HG02884 (cell line): ENCODE measurements at regions not wholly inside any gene's neighbourhood (a gene's known extent, or its start where the extent isn't known, plus 50 kb on each side); places are given as distances from the start of the nearest gene placed in this dataset.

Experiments
- ATAC-seq: cut with Tn5 transposase; IDR thresholded peaks from one replicate; pipeline ENCODE4 v1.9.1; 2021; ENCODE audit warnings: mild to moderate bottlenecking, moderate library complexity; ENCODE audit not compliant: unreplicated experiment

DNA sequence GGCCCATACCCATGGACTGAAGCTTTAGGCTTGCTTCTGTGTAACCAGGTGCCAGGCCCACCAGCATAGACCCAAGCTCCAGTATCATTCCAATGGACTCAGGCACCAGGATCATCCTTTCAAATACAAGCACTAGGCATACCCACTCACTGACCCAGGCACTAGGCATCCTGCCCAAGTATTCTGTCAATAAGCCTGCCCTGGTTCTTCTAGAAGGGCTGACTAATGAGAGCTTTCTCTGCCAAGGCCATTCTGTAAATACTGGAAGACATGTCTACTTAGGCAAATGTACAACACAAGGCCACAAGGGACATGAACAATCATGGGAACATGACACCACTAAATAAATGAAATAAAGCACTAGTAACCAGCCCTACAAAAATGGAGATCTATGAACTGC lies 352.2 kb downstream of the FSCB start:
- ATAC-seq: no peak

DNA sequence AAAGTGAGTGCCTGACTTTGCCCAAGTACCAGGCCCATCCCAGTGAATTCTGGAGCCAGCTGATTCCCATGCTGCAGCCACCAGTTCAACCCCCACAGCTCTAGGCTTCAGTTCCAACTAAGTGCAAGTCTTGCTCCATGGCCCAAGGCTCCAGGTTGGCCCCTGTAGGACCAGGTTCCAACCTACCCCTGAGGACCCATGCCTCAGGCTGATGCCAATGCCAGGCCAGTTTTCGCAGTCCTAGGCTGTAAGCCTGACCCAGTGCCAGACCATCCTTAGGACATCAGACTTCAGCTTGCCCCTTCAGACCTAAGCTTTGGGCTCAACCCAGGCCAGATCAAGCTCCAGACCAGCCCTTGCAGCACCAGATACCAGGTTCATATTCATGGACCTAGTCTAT lies 352.6 kb downstream of the FSCB start:
- no peak for ATAC-seq

DNA sequence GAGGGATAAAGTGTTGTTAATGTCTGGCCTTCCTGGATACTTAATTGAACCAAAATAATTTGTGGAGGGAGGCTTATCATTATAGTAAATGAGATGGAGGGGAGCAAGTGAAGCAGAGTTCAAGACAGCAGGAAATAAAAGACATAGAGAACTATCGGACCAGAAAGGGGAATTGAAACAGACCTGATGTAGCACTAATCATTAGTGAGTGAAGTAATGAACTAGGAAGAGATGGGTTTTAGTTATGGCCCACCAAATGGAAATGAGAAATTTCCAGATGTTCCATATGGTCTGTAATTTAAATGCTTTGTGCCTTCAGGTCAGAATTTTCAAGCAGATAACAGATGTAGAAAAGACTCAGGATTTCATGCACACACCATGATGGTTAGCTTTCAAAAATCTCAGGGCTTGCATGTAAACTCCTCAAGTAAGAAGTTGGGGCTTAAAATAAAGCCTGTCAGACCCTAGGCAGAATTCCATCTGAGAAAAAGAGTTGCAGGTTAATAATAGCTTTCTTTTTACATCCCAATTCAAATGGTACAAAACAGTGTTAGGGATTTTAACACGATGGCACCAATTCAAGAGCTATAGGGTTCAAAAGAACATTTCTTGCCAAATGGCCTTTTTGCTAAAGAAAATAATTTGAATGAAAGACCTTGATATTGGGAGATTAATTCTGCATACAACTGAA lies 355.8 kb downstream of the FSCB start:
- ATAC-seq: no peak

DNA sequence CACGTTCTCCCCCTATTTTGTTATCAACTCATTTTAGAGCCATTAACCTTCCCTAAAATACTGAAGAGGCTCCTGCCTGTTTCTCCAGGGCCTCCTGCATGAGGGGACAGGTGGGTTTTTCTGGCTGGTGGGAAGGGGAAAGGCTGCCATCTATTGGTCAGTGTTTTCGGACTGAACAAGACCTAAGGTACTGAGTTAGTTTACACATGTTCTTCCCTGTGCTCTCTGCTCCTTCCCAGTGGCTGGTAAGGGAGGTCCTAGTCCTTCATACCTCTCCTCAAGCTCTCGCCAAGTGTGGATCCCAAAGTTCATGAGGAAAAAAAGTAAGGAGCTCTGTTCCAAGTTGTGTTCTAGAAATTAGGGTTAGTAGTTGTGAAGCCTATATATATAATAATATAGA lies 357.5 kb downstream of the FSCB start:
- no peak for ATAC-seq

DNA sequence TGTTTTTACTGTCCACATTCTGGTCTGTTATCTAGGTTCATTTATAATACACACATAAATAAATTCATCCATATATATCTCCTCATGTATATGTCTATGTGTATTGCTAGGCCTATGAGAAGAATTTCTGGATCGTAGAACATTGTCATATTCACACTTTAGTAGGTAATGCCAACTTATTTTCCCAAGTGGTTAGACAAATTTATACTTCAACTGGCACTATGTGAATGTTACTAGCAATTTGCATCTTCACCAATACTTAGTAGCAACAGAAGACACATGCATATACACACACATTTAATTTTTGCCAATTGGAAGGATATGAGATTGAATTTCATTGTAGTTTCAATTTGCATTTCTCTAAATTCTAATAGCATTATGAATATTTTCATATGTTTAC lies 365.1 kb downstream of the FSCB start:
- ATAC-seq: no peak

DNA sequence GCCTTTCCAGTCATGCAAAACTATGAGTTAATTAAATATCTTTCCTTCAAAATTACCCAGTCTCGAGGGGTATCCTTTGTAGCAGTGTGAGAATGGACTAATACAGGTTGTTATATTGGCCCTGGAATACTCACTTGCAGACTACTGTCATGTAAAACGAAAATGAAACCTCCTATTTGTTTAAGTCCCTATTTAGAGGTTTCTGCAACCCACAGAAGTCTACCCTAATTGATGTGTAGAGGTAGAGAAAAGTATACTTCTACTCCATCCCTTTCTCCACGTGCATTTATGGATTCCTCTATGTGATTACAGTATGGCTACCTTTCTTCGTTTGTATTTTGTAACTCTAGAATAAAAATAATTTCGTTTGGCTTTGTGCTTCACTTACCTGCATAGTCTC lies 371.1 kb downstream of the FSCB start:
- no peak for ATAC-seq

DNA sequence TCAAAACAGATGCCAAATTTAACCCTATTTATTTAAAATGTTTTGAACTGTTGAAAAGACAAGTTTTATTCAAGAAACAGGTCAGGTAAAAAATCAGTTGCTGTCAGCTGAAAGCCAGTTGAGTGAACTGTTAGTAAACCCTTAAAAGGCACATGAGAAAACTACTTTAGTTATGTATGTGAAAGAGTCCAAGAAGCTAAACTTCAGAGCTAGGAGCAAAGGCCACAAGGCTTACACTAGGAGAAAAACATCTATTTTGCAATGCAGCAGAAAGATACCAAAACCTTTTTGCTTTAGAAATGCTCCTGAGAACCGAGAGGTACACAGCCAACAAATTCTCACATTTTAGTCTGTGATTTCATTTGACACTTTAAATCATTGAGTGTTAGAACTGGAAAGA lies 375.2 kb downstream of the FSCB start:
- no peak for ATAC-seq

DNA sequence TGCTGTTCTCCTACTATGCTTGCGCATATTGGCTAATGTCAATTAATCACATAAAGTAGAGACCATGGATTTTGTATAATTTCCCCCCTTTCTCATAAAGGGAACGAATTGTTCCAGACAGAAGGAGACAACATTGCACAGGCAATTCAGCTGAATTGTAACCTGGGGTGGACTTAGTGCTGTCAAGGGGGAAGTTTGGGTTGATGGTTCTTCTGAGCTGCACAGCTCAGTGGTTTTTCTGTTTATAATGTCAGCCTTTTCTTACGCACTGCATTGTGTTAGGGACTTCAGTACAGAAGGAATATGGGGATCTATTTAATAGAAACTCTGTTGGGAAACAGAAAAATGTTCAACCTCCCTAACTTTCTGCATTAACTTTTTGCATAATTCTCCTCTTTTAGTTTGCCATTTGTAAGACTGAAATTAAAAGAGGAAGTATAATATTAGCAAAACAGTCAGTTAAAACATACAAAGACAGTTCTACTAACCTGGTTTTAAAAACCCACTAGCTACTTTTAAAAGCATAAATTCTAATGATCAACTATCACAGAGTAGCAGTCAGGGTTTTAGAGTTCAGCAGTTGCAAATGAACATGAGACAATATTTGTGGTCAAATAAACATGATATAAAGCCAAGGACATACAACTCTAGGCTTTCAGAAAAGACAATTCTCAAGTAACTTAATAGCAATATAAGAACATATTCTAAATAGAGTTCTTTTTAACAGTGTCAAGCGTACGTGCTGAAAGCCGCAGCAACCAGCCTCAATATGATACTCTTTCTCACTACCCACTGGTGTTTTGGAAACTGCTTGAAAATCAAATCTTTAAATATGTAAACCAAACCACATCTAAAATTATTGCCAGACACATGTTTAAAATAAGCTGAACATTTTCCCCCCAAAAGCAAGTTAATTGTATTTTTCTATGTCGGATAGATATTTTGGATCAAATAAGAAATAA lies 393.0 kb downstream of the FSCB start:
- no peak for ATAC-seq

DNA sequence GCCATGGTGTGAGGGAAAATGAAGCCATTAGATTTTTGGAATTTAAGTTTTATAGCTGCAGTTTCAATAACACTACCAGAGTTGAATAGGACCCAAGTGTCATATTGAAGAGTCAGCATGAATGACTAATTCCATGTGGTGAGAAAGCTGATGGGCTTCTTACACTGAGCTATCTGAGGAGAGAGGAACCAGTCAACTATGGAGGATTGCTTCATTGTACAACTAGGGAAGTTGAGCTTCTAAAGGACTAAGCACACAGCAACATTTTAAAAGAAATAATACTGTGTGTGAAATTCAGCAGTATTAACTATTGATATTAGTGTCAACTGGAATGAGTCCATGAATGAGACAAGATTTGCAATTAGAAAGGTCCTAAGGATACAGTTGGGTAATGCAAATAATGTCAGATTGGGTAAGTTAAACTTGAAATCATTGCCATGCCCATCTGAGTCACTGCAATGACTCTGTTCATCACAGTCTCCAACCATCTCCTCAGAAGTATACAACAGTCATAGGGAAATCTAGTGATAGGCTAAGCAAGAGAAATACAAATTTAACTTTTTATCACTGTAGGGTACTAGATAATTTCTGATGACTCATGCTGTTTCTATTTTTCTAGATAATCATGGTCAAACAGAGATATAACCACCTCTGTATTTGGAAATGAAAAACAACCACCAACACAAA lies 394.2 kb downstream of the FSCB start:
- ATAC-seq: no peak

DNA sequence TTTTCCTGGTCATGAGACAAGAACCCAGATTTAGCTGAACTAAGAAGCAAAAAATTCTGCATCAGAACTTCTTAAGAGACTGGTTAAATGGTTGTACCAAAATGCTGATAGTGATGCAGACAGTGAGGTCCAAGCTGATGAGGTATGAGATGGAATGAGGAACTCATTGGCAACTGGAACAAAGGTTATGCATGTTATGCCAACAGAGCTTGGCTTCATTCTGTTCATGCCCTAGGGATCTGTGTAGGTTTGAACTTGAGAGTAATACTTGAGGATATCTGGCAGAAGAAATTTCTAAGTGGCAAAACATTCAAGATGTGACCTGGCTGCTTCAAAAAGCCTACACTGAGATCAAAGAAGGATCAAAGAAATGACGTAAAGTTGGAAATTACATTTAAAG lies 398.0 kb downstream of the FSCB start:
- no peak for ATAC-seq

DNA sequence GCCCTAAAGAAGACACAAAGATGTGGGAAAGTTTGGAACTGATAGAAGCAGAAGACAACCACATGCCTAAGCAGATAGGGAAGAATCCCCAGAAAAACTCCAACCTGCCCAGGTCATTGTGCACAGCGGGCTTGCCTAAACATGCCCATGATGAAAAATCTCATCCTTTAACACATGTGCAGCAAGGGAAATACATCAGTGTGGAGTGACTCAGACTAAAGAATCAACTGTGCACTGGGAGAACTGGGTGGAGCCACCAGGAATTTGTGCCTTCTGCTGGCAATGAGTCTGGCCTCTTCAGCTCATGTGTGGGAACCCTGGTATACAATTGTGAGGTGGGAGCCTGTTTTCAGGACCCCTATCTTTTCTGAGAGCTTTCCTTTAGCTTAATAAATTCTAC lies 398.5 kb downstream of the FSCB start:
- ATAC-seq: no peak

DNA sequence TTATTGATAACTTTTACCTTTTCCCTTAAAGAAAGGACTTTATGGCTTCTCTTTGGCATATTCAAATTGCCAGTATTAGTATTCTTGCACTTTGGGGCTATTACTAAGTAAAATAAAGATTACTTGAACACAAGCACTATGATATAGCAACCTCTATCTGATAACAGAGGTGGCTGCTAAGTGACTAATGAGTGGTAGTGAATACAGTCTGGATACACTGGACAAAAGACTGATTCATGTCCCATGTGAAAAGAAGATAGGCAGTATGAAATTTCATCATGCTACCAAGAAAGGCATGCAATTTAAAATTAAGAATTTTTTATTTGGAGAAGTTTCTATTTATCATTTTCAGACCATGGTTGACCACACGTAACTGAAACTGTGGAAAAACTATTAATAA lies 399.9 kb downstream of the FSCB start:
- ATAC-seq: no peak

DNA sequence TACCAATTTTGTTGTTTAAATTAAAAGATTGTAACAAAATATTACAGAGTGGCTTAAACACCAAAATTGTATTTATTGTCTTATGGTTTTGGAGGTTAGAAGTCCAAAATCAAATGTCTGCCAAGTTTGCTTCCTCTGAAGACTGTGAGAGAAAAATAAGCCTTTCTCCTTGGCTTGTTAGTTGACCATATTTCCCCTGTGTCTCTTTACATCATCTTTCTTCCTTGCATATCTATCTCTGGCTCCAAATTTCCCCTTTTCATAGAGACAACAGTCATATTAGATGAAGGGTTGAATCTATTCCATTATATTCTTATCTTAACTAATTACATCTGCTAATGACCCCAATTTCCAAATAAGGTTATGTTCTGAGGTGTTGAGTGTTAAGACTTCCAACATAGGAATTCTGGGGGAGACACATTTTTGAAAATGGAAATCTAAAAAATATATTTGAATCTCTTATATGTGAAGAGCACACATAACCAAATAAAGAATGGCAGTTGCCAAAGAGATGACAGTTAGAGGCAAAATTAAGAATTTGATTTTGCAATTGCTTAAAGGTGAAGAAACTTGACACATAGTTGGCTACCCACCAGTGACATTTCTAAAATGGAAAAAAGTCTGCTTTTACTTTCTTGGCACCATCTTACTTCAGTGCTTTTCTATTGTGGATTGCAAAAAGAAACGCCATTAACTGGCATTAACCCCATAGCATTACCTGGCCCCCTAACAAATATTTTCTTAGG lies 407.2 kb downstream of the FSCB start:
- no peak for ATAC-seq

DNA sequence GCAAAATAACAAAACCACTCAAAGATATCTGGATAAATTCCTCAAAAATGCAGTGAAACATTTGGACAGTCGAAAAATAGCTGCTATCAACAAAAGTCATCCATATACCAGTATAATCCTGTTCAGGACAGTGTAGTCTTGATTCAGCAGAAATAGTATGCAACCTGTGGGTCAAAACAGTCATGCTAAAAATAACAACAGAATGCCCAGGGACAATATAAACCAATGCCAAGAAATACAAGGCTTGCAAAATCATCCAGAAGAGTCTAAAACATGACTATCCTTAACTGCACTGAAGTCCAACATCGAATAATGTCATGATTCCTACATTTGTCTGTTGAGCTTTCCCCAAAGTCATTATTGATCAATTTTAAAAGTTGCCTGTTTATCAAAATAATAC lies 425.9 kb downstream of the FSCB start:
- ATAC-seq: no peak

DNA sequence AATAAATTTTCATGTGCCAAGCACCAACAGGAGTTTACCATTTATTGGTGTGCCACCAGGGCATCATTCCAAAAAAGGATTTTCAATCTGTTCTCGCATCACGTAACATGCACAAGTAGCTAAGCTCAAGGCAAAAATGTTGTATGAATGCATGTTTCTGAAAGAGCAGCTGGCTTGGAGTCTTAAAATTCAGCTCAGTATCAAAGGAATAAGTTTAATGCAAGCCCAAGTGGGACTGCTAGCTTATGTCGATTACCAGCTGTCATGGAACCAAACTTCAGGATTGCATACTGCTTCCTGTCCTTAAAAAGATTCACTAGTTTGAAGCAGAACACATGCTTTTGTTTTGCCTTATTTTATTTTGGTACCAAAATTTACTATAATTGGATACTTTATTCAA lies 437.0 kb downstream of the FSCB start:
- ATAC-seq: no peak

DNA sequence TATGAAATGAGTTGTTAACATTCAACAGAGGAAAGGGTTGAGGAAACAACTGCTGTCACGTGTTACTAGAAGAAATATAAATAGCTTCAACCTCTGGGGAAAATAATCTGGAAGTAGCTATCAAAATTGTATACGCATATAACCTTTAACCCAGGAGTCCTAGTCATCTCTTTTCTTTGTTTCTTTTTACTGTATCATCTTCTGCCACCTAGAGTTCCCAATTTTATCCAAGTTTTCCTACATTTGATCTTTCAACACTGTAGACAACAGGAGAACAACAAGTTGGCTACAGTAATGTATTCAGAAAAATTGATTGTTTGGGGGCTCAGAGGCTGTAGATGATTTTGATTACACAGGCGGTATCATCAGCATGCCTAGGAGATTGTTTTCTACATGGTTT lies 453.7 kb downstream of the FSCB start:
- ATAC-seq: no peak

DNA sequence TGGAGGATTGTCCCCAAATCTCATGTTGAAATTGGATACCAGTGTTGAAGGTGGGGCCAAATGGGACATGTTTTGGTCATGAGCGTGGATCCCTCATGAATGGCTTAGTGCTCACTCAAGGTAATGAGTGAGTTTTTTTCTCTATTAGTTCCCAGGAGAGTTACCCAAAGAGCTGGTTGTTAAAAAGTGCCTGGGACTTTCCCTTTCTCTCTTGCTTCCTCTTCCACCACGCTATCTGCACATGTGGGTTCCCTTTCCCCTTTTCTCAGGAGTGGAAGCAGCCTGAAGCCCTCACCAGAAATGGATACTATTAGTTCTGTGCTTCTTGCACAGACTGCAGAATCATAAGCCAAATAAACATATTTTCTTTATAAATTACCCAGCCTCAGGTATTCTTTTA lies 465.4 kb downstream of the FSCB start:
- ATAC-seq: no peak

DNA sequence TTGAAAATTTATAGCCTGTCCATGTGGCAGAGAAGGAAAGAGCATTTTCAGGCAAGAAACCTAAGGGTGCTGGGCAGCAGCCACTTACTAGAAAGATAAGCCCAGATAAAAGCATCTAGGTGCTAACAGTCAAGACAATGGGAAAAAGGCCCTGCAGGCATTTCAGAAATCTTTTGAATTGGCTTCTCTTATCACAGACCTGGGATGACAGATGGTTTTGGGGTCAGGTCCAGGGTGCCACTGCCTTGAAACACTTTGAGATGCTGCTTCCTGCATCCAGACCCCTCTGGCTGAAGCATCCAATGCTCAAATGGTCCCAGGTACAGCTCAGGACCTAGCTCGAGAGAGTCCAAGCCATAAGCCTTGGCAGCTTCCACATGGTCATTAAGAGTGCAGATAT lies 466.5 kb downstream of the FSCB start:
- ATAC-seq: no peak

DNA sequence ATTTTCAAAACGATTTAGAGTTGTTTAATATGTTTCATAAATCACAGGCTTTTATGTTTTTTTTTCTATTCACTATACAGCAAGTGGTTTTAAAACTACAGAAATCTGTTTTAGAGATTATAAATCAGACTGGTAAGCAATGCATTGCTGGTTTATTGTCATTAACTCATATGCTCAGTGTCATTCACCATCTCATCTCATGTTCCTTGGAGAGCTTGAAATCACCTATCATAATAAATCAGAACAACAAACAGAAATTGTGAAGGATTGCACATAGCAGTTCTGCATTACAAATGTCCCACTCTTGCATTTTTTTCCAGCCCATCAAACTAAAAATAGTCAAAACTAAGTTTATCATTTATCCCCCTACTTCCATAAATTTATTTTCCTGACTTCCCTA lies 470.8 kb downstream of the FSCB start:
- ATAC-seq: no peak

DNA sequence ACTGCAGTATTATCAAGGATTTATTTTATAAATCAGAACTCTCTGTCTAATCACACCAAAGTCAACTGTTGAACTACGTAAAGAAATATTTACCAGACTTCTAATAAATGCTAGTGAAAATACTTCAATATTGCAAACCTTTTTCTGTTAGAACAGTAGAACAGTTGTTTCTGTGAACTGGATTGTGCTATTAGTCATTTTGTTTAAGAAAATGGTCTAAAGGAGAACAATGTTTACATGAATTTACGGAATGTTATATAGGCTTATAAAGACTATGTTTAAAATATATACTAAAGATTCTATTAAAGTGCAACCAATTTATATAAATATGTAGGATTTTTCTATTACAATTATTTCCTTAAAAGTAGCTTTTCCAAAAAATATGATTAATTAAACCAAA lies 471.4 kb downstream of the FSCB start:
- ATAC-seq: no peak

DNA sequence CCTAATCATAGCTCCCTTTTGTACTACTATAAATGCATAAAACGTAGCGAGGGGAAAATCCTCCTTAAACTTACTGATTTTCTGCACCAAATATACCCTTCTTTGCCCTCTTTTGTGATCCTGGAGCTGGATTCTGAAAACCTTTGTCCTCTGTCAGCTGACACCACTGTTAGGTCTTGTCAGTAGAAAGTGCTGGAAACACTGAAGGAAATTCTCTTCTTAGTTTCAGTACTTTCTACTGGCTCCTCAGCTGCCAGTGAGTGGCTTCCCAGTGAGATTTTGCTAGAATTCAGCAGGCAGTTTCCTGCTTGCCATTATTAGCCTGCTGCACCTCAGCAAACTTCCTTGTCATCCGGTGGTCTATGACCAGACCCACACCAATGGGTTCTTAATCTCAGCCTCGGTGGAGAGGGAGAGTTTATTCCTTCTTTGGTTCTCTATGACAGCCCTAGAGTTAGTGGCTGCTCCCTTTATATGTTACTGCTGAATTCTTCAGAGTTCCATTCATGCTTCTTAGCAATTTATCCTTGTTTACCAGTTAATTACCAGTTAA lies 476.2 kb downstream of the FSCB start:
- no peak for ATAC-seq
